NCI-H1436 treated with DMSO at 0.1 percent for 48 hours (cell line): ENCODE measurements at regions not wholly inside any gene's neighbourhood (a gene's known extent, or its start where the extent isn't known, plus 50 kb on each side); places are given as distances from the start of the nearest gene placed in this dataset.
"Not testable (repeated sequence)": the region's sequence is repeated elsewhere in the genome, so short reads cannot be mapped to it uniquely, and the experiment has no call there.

Experiments
- DNase-seq: peaks from one replicate; lab custom pipeline; 2025; lab: John Stamatoyannopoulos, UW

- no peak for DNase-seq
Observed at GRCh38 chr20:58040447-58041290, 187.8 kb downstream of the ANKRD60 start.

DNA sequence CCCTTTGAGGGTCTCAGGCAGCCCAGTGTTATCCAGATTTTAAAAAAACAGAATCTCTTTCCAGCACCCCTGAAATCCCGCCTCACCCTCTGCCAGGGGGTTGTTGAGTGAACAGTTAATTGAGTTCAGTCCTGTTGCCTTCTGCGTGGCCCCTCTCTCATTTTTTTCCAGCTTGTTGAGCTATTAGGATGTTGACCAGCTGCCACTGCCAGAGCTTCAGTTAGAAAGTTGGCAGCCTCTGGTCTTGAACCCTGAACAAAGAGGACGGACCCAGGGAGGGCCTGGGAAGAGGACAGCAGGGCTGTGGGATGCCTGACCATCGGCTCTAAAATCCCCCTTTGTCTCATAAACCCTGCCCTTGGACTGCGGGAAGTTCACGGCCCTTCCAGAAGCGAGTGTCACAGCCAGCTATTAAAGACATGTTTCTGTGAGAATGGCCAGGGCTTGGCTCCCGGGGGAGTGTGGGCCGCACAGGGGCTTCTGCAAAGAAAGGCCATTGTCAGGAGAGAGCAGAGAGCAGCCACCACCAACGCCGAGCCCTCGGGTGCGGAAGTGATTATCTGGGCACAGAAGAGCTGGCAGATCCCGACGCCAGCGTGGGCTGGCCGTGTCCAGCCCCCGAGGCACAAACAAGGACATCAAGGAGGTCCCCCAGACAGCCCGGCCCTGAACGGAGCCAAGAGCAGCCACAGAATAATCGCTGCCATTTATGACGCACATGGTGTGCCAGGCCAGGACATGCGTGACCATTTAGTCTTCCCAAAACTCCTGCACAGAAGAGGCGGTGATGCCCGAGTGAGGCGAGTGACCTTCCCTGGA, 189.0 kb downstream of the ANKRD60 start:
- DNase-seq, result no peak

DNA sequence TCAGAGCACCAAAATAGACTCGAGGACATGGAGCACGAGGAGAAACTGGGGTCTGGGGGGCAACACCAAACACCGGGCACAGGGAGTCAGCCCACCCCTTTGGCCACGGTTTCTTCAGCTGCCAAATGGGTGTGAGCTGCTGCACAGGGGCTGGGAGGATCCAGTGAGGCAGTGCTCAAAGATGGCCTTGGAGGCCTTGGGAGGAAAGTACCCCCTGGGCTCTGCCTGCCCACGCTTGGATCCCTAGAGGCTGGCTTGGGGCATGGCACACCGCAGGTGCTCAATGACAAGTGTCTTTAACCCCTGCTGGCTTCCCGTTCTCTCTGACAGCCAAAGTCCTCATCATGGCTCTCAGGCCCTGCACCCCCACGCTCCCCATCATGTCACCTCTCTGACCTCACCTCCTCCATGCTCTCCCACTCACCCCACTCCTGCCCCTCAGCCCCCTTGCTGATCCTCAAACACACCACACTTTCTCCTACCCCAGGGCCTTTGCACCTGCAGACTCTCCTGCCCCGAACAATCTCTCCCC, 190.3 kb downstream of the ANKRD60 start:
- DNase-seq, result no peak

DNA sequence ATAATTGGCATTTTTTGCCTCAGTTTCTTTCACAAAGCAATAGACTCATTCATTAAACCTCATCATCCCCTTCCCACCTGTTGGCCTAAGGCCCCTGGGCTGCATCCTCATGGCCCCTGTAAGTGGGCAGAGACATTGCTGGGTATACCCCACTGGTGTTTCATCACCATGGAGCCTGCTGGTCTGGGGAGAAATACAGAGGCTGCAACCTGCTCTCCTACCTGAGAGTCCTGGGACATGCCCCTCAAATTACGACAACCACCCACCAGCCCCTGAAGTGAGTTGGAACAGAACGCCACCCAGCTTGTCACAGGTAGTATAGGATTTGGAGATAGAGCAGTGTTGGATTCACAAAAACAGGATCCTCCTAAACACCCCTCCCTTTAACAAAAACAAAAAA, 190.8 kb downstream of the ANKRD60 start:
- DNase-seq, result no peak

- DNase-seq, result no peak
Observed at GRCh38 chr20:58033026-58033536, 195.4 kb downstream of the ANKRD60 start.

DNA sequence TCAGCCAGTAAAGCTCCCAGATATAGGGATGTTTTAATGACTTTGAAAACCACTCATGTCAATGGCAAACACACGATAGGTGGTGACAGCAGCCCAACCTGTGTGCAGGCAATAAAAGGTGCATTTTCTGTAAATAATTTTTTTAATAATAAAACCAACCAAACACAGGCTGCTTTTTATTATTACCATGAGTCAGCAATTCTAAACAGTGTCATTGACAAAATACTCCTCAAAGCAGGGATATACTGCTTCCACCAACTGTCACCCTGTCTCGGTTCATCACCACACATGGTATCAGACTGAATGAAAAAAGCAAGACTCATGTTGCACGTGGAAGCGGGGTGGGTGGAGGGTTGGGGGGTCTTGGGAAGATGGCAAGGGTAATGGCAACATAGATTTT, 195.9 kb downstream of the ANKRD60 start:
- no peak for DNase-seq

DNA sequence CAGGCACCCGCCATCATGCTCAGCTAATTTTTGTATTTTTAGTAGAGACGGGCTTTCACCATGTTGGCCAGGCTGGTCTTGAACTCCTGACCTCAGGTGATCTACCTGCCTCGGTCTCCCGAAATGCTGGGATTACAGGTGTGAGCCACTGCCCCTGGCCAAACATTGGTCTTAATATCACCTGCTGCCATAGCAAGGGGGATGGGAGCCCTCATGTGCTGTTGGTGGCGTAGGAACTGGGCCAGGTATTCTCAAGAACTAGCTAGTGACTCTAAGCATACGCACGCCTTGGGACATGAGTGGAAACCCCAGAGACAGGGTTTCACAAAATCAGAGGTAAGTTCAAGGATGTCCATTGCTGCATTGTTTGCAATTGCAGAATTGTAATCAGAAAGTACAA, 197.1 kb downstream of the ANKRD60 start:
- DNase-seq, result not testable (repeated sequence)

DNA sequence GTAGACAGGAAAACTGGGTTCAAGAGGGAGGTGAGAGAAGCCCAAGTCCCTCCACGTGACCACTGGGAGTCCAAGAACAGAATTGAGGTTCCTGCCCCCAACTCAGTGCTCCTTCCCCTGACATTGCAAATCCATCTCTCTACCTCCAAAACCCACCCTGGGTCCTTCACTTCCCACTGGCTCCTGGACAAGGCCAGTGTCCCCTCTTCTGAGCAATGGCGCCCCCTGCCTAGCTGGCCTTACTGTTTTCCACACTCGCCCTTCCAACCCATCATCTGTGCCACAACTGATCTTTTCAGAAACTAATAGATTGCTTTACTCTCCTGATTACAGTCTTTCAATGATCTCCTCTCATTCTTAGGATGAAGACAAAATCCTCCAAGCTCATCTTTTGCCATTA, 200.3 kb downstream of the ANKRD60 start:
- DNase-seq, result no peak

GRCh38 chr20:58026361-58026760, 202.1 kb downstream of the ANKRD60 start:
- DNase-seq, result no peak

DNA sequence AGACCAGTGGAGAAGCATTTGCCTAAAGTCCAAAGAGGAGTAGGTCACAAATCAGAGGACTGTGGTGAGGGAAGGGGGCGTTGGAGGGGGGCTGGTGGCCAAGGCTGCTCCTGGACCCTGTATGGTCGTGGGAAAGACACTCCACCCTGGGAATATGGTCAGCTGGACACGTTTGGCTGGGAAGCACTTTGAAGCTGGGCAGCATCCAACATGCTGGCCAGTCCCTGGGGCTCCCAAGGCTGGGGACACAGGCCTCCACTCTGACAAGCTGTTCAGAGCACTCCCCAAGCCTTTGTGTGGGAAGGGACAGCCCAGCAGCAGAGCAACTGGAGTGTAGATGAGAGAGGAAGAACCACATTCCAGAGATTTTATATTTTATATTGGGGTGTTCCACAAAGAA, 203.2 kb downstream of the ANKRD60 start:
- DNase-seq, result no peak

GRCh38 chr20:58024241-58024721, 204.2 kb downstream of the ANKRD60 start:
- no peak for DNase-seq

DNA sequence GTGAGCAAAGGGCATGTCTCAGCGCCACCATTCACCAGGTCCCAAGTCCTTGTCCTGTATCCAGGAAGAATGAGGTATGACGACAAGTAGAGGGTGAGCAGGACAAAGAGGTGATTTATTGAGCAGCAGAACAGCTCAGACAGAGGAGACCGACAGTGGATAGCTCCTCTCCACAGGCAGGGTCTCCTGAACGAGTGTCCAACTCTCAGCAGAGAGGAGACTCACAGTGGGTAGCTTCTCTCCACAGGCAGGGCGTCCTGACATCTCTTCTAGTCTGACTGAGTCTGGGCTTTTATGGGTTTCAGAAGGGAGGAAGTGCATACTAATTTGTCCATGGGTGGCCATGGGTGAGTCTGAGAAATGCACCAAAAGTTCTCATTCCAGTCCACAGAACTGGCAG, 204.7 kb downstream of the ANKRD60 start:
- DNase-seq, result no peak

DNA sequence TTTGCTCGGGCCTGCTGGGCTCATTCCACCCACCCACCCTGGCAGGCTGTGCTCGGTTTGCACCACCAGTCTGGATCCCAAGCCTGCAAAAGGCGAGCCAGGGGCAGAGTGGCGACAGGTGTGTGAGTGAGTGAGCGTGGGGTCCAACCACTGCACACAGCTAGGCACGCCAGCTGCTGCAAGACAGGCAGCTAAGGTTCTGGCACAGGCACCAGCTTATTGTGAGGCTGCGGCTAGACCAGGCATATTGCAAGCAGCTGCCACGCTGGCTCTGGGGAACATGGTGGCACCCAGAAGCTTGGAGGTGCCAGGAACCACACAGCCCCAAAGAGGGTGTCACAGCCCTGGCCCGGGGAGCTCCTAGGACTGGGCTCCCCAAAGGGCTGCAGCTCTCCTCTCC, 205.1 kb downstream of the ANKRD60 start:
- no peak for DNase-seq

DNA sequence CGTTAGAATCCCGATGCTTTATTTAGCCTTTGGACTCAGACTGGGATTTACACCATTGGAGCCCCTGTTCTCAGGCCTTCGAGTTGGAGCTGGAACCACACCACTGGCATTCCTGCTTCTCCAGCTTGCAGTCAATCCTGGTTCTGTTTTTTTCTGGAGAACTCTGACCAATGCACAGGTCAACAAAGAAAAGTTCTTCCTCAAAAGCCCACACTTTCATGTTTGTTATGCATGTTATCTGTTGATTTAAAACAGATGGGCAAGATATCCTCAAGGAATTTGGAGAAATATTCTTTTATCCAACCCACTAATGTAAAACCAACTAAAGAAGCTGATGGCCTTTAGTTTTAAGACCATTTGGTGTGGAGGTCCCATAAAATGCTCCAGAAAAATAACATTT, 205.7 kb downstream of the ANKRD60 start:
- no peak for DNase-seq

- no peak for DNase-seq
Observed at GRCh38 chr20:58021481-58021880, 207.0 kb downstream of the ANKRD60 start.

DNA sequence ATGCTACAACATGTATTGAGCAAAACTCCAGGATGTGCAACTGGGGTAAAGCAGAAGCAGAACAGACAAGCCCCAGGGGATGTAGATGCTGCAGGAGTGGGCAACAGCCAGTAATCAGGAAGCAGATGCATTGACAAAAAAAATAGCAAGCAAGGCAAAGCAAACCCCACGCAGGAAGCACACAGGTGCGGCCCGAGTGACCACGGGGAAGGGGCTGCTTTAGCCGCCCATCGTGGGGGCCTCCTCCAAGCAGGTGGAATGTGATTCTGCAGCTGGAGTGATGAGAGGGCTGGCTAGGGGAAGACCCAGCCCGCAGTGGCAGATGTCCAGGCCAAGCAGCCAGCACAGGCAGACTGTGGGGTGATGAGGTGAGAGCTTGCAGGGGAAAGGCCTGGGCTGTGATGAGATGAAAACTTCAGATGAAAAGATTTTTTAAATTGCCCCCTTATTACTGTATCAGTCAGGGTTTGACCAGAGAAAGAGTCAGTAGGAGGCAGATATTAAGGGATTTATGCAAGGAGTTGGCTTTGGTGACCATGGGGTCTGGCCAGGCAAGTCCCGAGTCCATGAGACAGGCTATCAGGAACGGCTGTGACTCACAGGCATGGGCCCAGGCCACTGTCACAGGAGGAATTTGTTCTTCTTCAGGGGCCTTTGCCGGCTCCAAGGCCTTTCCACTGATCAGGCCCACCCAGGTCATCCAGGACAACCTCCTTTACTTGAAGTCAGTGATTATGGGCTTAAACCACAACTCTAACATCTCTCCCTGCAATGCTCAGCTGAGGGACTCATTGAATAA, 207.6 kb downstream of the ANKRD60 start:
- no peak for DNase-seq

GRCh38 chr20:58019850-58020625, 208.4 kb downstream of the ANKRD60 start:
- DNase-seq, result no peak

- DNase-seq, result no peak
Observed at GRCh38 chr20:58019027-58019849, 209.2 kb downstream of the ANKRD60 start.

DNA sequence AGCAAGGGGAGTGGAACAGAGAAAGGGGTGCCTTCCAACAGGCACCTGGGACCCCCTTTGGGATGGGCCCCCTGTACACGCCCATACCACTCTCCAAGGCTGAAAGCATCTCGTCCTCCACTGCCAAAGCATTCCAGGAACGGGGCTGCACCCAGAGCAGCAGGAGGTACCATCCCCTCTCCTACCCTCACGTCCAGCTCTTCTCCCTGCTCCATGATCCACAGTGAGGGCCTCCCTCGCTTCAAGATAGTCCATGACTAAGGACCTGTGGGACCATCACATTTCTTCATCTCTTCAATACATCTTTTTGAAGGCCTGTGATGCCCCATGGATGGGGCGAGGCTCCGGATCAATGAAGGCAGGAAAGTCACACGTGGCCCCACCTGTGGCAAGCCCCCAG, 209.9 kb downstream of the ANKRD60 start:
- DNase-seq, result no peak

DNA sequence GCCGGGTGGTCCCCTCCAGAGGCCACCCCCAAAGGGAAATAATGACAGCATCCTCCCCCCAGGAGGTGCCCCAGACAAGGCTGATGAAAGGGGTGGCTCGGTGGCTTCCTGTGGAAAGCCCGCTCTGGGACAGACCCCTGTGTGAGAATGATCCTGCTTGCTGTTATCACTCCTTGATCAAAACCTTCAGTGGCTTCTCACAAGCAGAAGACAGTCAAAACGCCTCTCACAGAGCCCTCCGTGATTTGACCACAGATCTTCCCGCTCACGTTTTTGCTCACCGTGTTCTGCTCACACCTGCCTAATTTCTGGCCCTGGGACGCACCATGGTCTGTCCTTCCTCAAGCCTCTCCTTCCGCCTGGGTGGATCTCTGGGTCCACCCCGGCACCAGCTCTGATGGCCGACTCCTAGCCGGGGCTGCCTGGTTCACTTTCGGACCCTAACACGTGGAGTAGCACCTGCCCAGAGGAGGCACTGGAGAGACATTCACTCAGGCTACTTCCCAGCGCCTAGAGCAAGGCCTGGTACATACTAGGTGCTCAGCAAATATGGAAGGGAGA, 210.4 kb downstream of the ANKRD60 start:
- no peak for DNase-seq
